DND-41 (cell line): ENCODE measurements at regions not wholly inside any gene's neighbourhood (a gene's known extent, or its start where the extent isn't known, plus 50 kb on each side); places are given as distances from the start of the nearest gene placed in this dataset.
"Not testable (repeated sequence)": the region's sequence is repeated elsewhere in the genome, so short reads cannot be mapped to it uniquely, and the experiment has no call there.

ENCODE experiments used
- ATAC-seq: fragments of 200-7000 bp; cut with Tn5 transposase; 3 replicates; pipeline ENCODE4 v1.9.1; 2021; ENCODE audit warnings: low read depth; ENCODE audit not compliant: insufficient read depth
- DNase-seq: peaks from one replicate; pipeline ENCODE4 v3.0.0-alpha.2; 2020
- H2AFZ ChIP-seq: 2 replicates; pipeline ENCODE4 v1.6.0; 2012; ENCODE audit warnings: low read depth, low read length
- H3K27ac ChIP-seq: 2 replicates; pipeline ENCODE4 v1.5.1; 2012; ENCODE audit warnings: low read length, inconsistent platforms
- H3K27me3 ChIP-seq: fragments of 200-600 bp; sonication (generic); 2 replicates; pipeline ENCODE4 v1.6.0; 2012; ENCODE audit warnings: low read length, mild to moderate bottlenecking, inconsistent platforms; ENCODE audit not compliant: insufficient read depth, poor library complexity
- H3K36me3 ChIP-seq: 2 replicates; pipeline ENCODE4 v1.5.1; 2012; ENCODE audit warnings: low read length, inconsistent platforms; ENCODE audit not compliant: insufficient read depth
- H3K4me1 ChIP-seq: 2 replicates; pipeline ENCODE4 v1.5.1; 2012; ENCODE audit warnings: mild to moderate bottlenecking, low read length; ENCODE audit not compliant: insufficient read depth
- H3K4me2 ChIP-seq: 2 replicates; pipeline ENCODE4 v1.6.0; 2012; ENCODE audit warnings: mild to moderate bottlenecking, moderate library complexity, low read length, inconsistent platforms; ENCODE audit not compliant: insufficient read depth
- H3K4me3 ChIP-seq, 2 experiments: fragments of 200-600 bp in 1 of 2; shearing (Covaris generic) in 1 of 2; 2 replicates each; pipeline ENCODE4 v1.5.1; 2012 to 2016; ENCODE audit warnings: inconsistent platforms in 2 of 2, low read length in 2 of 2, mild to moderate bottlenecking in 2 of 2, low read depth in 1 of 2, moderate library complexity in 1 of 2
- H3K79me2 ChIP-seq: 2 replicates; pipeline ENCODE4 v1.6.0; 2012; ENCODE audit warnings: low read length, inconsistent platforms; ENCODE audit not compliant: insufficient read depth
- H3K9ac ChIP-seq: 2 replicates; pipeline ENCODE4 v1.6.0; 2012; ENCODE audit warnings: low read depth, mild to moderate bottlenecking, inconsistent platforms, low read length, moderate library complexity
- H3K9me3 ChIP-seq: 2 replicates; pipeline ENCODE4 v1.5.1; 2012; ENCODE audit warnings: low read length, moderate library complexity, mild to moderate bottlenecking, inconsistent platforms; ENCODE audit not compliant: insufficient read depth, severe bottlenecking
- H4K20me1 ChIP-seq: 2 replicates; pipeline ENCODE4 v1.6.0; 2012; ENCODE audit warnings: low read length; ENCODE audit not compliant: insufficient read depth

- H3K9me3 ChIP-seq, ATAC-seq, H3K9ac ChIP-seq, H3K4me3 ChIP-seq, H3K27me3 ChIP-seq, H2AFZ ChIP-seq, H3K4me1 ChIP-seq, H3K36me3 ChIP-seq, H4K20me1 ChIP-seq, H3K4me2 ChIP-seq, DNase-seq, H3K79me2 ChIP-seq, H3K27ac ChIP-seq: not testable (repeated sequence)
These were observed 109.7 kb upstream of the ZNG1E start for GRCh38 chr9:65566018-65566417.

GRCh38 chr9:65519018-65519417 lies 156.7 kb upstream of the ZNG1E start:
- H3K79me2 ChIP-seq, H3K27me3 ChIP-seq, ATAC-seq, H3K9ac ChIP-seq, DNase-seq, H4K20me1 ChIP-seq, H2AFZ ChIP-seq, H3K36me3 ChIP-seq, H3K27ac ChIP-seq, H3K4me2 ChIP-seq, H3K4me3 ChIP-seq, H3K9me3 ChIP-seq, H3K4me1 ChIP-seq: not testable (repeated sequence)

GRCh38 chr9:65514465-65514864 lies 161.3 kb upstream of the ZNG1E start:
- not testable (repeated sequence) for H3K4me2 ChIP-seq, H3K36me3 ChIP-seq, H3K4me1 ChIP-seq, ATAC-seq, H3K9me3 ChIP-seq, H4K20me1 ChIP-seq, DNase-seq, H3K79me2 ChIP-seq, H3K4me3 ChIP-seq, H3K9ac ChIP-seq, H3K27ac ChIP-seq, H2AFZ ChIP-seq, H3K27me3 ChIP-seq

- not testable (repeated sequence) for H3K79me2 ChIP-seq, H3K4me2 ChIP-seq, H3K27me3 ChIP-seq, H2AFZ ChIP-seq, H3K9ac ChIP-seq, H3K4me3 ChIP-seq, H3K9me3 ChIP-seq, ATAC-seq, H3K27ac ChIP-seq, H4K20me1 ChIP-seq, H3K36me3 ChIP-seq, DNase-seq, H3K4me1 ChIP-seq
These were observed 167.8 kb upstream of the ZNG1E start for GRCh38 chr9:65507897-65508296.

- H3K9me3 ChIP-seq, H3K4me2 ChIP-seq, H3K4me3 ChIP-seq, H2AFZ ChIP-seq, H4K20me1 ChIP-seq, H3K79me2 ChIP-seq, H3K4me1 ChIP-seq, H3K9ac ChIP-seq, H3K36me3 ChIP-seq, ATAC-seq, H3K27ac ChIP-seq, H3K27me3 ChIP-seq, DNase-seq: not testable (repeated sequence)
These were observed 171.0 kb upstream of the ZNG1E start for GRCh38 chr9:65504686-65505085.

GRCh38 chr9:65503696-65504095 lies 172.0 kb upstream of the ZNG1E start:
- H3K27ac ChIP-seq, H3K36me3 ChIP-seq, ATAC-seq, H3K4me2 ChIP-seq, H3K9me3 ChIP-seq, H3K27me3 ChIP-seq, H3K4me1 ChIP-seq, DNase-seq, H2AFZ ChIP-seq, H3K4me3 ChIP-seq, H3K79me2 ChIP-seq, H4K20me1 ChIP-seq, H3K9ac ChIP-seq: not testable (repeated sequence)

- not testable (repeated sequence) for H3K36me3 ChIP-seq, H3K27ac ChIP-seq, ATAC-seq, H3K4me2 ChIP-seq, H3K4me1 ChIP-seq, H2AFZ ChIP-seq, H4K20me1 ChIP-seq, DNase-seq, H3K4me3 ChIP-seq, H3K9me3 ChIP-seq, H3K79me2 ChIP-seq, H3K9ac ChIP-seq, H3K27me3 ChIP-seq
These were observed 192.8 kb upstream of the ZNG1E start for GRCh38 chr9:65482890-65483289.

GRCh38 chr9:65481291-65481690 lies 194.4 kb upstream of the ZNG1E start:
- not testable (repeated sequence) for H3K4me3 ChIP-seq, H2AFZ ChIP-seq, H3K79me2 ChIP-seq, H3K4me1 ChIP-seq, H3K36me3 ChIP-seq, H3K9ac ChIP-seq, H3K27ac ChIP-seq, H3K9me3 ChIP-seq, H3K27me3 ChIP-seq, ATAC-seq, DNase-seq, H3K4me2 ChIP-seq, H4K20me1 ChIP-seq

- H3K36me3 ChIP-seq, DNase-seq, H2AFZ ChIP-seq, H4K20me1 ChIP-seq, ATAC-seq, H3K79me2 ChIP-seq, H3K4me2 ChIP-seq, H3K9me3 ChIP-seq, H3K27me3 ChIP-seq, H3K4me3 ChIP-seq, H3K9ac ChIP-seq, H3K27ac ChIP-seq, H3K4me1 ChIP-seq: not testable (repeated sequence)
These were observed 189.9 kb upstream of the FOXD4L5 start for GRCh38 chr9:65474891-65475290.
